Caco-2 (cell line): ENCODE measurements at regions not wholly inside any gene's neighbourhood (a gene's known extent, or its start where the extent isn't known, plus 50 kb on each side); places are given as distances from the start of the nearest gene placed in this dataset.

Experiments used
- BruUV-seq: library from RNA; stranded (reverse); fragments of 400-500 nt; replicated peaks from 2 replicates; lab custom pipeline; 2021; lab: Mats Ljungman, UMichigan
- CTCF ChIA-PET: fragments of 300-600 bp; sonication (Branson Sonifier 250); formaldehyde crosslinking; loops from one replicate; lab custom pipeline; 2022; ENCODE audit warnings: antibody characterized with exemption; lab: Charles Lee
- POLR2A ChIA-PET: fragments of 300-600 bp; sonication (Branson Sonifier 250); formaldehyde crosslinking; loops from one replicate; lab custom pipeline; 2022; ENCODE audit warnings: antibody characterized with exemption; lab: Charles Lee
- DNase-seq, 2 experiments: peaks; one replicate each; pipeline versions ENCODE4 v3.0.0 to v3.0.0-alpha.2; 2020 to 2022
- H3K27me3 ChIP-seq: replicated peaks from 2 replicates; pipeline ENCODE4 v1.6.0; 2011; ENCODE audit warnings: low read length; ENCODE audit not compliant: control insufficient read depth, insufficient read depth
- H3K36me3 ChIP-seq: 2 replicates; pipeline ENCODE4 v1.5.1; 2011; ENCODE audit warnings: low read length; ENCODE audit not compliant: control insufficient read depth, insufficient read depth
- H3K4me1 ChIP-seq: fragments of 250-450 bp; sonication (Bioruptor Pico); 2 replicates; pipeline ENCODE4 v1.5.1; 2020; ENCODE audit warnings: mild to moderate bottlenecking
- H3K4me3 ChIP-seq: 2 replicates; pipeline ENCODE4 v1.5.1; 2011; ENCODE audit warnings: low read depth, mild to moderate bottlenecking, control low read depth, low read length
- H3K9me3 ChIP-seq: fragments of 250-450 bp; sonication (Bioruptor Pico); 2 replicates; pipeline ENCODE4 v1.5.1; 2020; ENCODE audit warnings: mild to moderate bottlenecking, moderate library complexity
- H3K27ac Mint-ChIP-seq: one replicate; pipeline ENCODE4 v1.8.0; 2022; ENCODE audit warnings: mixed read lengths; ENCODE audit not compliant: unreplicated experiment
- H3K27me3 Mint-ChIP-seq: one replicate; pipeline ENCODE4 v1.8.0; 2022; ENCODE audit warnings: mixed read lengths; ENCODE audit not compliant: insufficient read depth, unreplicated experiment
- H3K36me3 Mint-ChIP-seq: one replicate; pipeline ENCODE4 v1.8.0; 2022; ENCODE audit warnings: mild to moderate bottlenecking, mixed read lengths; ENCODE audit not compliant: insufficient read depth, unreplicated experiment
- H3K4me1 Mint-ChIP-seq: one replicate; pipeline ENCODE4 v1.8.0; 2022; ENCODE audit warnings: low read depth, mixed read lengths; ENCODE audit not compliant: unreplicated experiment
- H3K4me3 Mint-ChIP-seq: one replicate; pipeline ENCODE4 v1.8.0; 2022; ENCODE audit warnings: mild to moderate bottlenecking, moderate library complexity, mixed read lengths; ENCODE audit not compliant: unreplicated experiment
- H3K9me3 Mint-ChIP-seq: one replicate; pipeline ENCODE4 v1.8.0; 2022; ENCODE audit warnings: mixed read lengths; ENCODE audit not compliant: unreplicated experiment
- CTCF ChIP-seq, 2 experiments: fragments of 200-600 bp in 1 of 2; IDR thresholded peaks; 1 replicate in 1 of 2; 2 replicates in 1 of 2; pipeline versions ENCODE4 v1.5.1 to v1.8.0; 2011 to 2022; ENCODE audit warnings: antibody characterized with exemption in 1 of 2, control low read depth in 1 of 2, inconsistent platforms in 1 of 2, low read depth in 1 of 2, low read length in 1 of 2, mild to moderate bottlenecking in 1 of 2, moderate library complexity in 1 of 2; ENCODE audit not compliant: insufficient read depth in 1 of 2, severe bottlenecking in 1 of 2, unreplicated experiment in 1 of 2
- intact Hi-C: fragments of 100-400 bp; cut with micrococcal nuclease; formaldehyde crosslinking; loops from one replicate; pipeline ENCODE4 v1.10.0; 2022; ENCODE audit not compliant: unreplicated experiment

DNA sequence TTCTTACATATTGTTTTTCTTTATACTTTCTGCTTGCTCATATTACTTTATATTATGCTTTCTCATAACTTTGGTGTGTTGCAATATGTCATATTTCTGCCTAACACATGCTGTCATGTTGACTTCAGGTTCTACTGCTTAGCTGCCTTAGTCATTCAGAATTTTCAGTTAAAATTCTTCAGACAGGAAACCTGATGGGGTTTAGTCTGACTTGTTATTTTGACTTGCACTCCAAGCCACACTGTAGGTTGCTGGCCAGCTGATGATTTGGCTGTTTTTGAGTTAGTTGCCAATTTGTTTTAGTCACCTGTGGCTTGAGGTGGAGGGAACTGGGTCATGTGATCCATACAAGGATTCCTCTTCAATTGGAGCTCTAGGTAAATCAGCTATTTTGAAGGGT, 315.4 kb downstream of the MAP2K6 start:
- H3K4me3 Mint-ChIP-seq: no peak overlapping the region
- BruUV-seq: no TSS peak

GRCh38 chr17:69732272-69732918, 317.9 kb downstream of the MAP2K6 start:
- Mint-ChIP-seq H3K4me1 (no peaks in the 10 kb centered on the region), H3K27me3 (no peaks in the 10 kb centered on the region), H3K4me3 (no peak overlapping the region), H3K36me3 (no peaks in the 10 kb centered on the region), H3K9me3 (no peaks in the 10 kb centered on the region), H3K27ac (no peak overlapping the region)
- TF ChIP-seq CTCF (IDR thresholded peaks at IDR 0.05; ENCODE audit: insufficient read depth in 1 of 2, low read depth in 1 of 2, low read length in 1 of 2, severe bottlenecking in 1 of 2, unreplicated experiment in 1 of 2): no peak
- no peak for DNase-seq
- H3K4me1 ChIP-seq: no peaks in the 10 kb centered on the region
- BruUV-seq: no TSS peak
- intact Hi-C loops: no loop called here
- ChIA-PET CTCF (no interaction called here), POLR2A (no interaction called here)
- H3K27me3 ChIP-seq: no peaks in the 10 kb centered on the region
- H3K36me3 ChIP-seq: no peaks in the 10 kb centered on the region
- no peak overlapping the region for H3K4me3 ChIP-seq
- no peaks in the 10 kb centered on the region for H3K9me3 ChIP-seq

More for the DNA sequence above, 315.4 kb downstream of the MAP2K6 start:
- DNase-seq: no peak
- Mint-ChIP-seq H3K4me1 (no peaks in the 10 kb centered on the region), H3K27ac (no peak overlapping the region), H3K9me3 (no peaks in the 10 kb centered on the region), H3K36me3 (no peaks in the 10 kb centered on the region), H3K27me3 (no peaks in the 10 kb centered on the region)
- H3K9me3 ChIP-seq: no peaks in the 10 kb centered on the region
- no peaks in the 10 kb centered on the region for H3K27me3 ChIP-seq
- no peak for TF ChIP-seq CTCF (IDR thresholded peaks at IDR 0.05; ENCODE audit: insufficient read depth in 1 of 2, low read depth in 1 of 2, low read length in 1 of 2, severe bottlenecking in 1 of 2, unreplicated experiment in 1 of 2)
- ChIA-PET POLR2A (no interaction called here), CTCF (no interaction called here)
- H3K4me1 ChIP-seq: no peaks in the 10 kb centered on the region
- no peak overlapping the region for H3K4me3 ChIP-seq
- intact Hi-C loops: loop anchor here (5.0 kb wide), 1 partner anchor 163 kb away; no protein-coding TSS in a partner anchor
- H3K36me3 ChIP-seq: no peaks in the 10 kb centered on the region

- POLR2A ChIA-PET: no interaction called here
Observed at GRCh38 chr17:69733171-69734012, 318.9 kb downstream of the MAP2K6 start.

More at GRCh38 chr17:69733171-69734012, 318.9 kb downstream of the MAP2K6 start:
- intact Hi-C loops: no loop called here
- Mint-ChIP-seq H3K27me3 (no peaks in the 10 kb centered on the region), H3K27ac (no peak overlapping the region), H3K4me1 (no peaks in the 10 kb centered on the region), H3K36me3 (no peaks in the 10 kb centered on the region), H3K4me3 (no peak overlapping the region), H3K9me3 (peaks cover 6% of the 10 kb centered on the region)
- no peaks in the 10 kb centered on the region for H3K27me3 ChIP-seq
- no peak for DNase-seq
- H3K4me3 ChIP-seq: no peak overlapping the region
- H3K9me3 ChIP-seq: no peaks in the 10 kb centered on the region
- no TSS peak for BruUV-seq
- no peaks in the 10 kb centered on the region for H3K36me3 ChIP-seq
- H3K4me1 ChIP-seq: no peaks in the 10 kb centered on the region
- CTCF ChIA-PET: no interaction called here
- no peak for TF ChIP-seq CTCF (IDR thresholded peaks at IDR 0.05; ENCODE audit: insufficient read depth in 1 of 2, low read depth in 1 of 2, low read length in 1 of 2, severe bottlenecking in 1 of 2, unreplicated experiment in 1 of 2)
